ENCODE measurements at regions not wholly inside any gene's neighbourhood (a gene's known extent, or its start where the extent isn't known, plus 50 kb on each side); places are given as distances from the start of the nearest gene placed in this dataset.

GRCh38 chr11:131185915-131186314 is 184.5 kb upstream of the NTM start:
- H3K4me1 ChIP-seq (ENCODE audit: control insufficient read depth in 1 of 2, insufficient read depth in 2 of 2, low read length in 2 of 2), result no peaks in the 10 kb centered on the region
- intact Hi-C loops (cut with micrococcal nuclease), result no loop called here
- DNase-seq (ENCODE audit: low read depth, low spot score) (no peak), ATAC-seq (no peak)
- H3K27me3 ChIP-seq (ENCODE audit: insufficient read depth, low read length), result no peaks in the 10 kb centered on the region
- H3K27ac ChIP-seq (ENCODE audit: low read depth, low read length), result no peak overlapping the region
- no TSS peak for BruUV-seq (replicated peaks)
- no peak for TF ChIP-seq SIN3A (IDR thresholded peaks at IDR 0.05; ENCODE audit: low read depth)
- H4K20me1 ChIP-seq (ENCODE audit: insufficient read depth), result no peaks in the 10 kb centered on the region
- H3K4me3 ChIP-seq (replicated peaks in 1 of 2; ENCODE audit: low read depth in 1 of 2, low read length in 2 of 2), result no peak overlapping the region
- ChIA-PET POLR2A (no interaction called here), CTCF (no interaction called here), RAD21 (ENCODE audit: low non-redundant PET in 1 of 2, low total read pairs in 2 of 2, uncharacterized antibody in 2 of 2, unreplicated experiment in 2 of 2) (no interaction called here)
- H3K79me2 ChIP-seq (ENCODE audit: insufficient read depth, low read length), result no peaks in the 10 kb centered on the region
- no peak overlapping the region for H2AFZ ChIP-seq (ENCODE audit: low read depth, low read length, poor library complexity, severe bottlenecking)
- no peaks in the 10 kb centered on the region for H3K36me3 ChIP-seq (ENCODE audit: control insufficient read depth in 1 of 2, insufficient read depth in 2 of 2, low read length in 2 of 2)
- H3K9ac ChIP-seq (ENCODE audit: low read length), result no peak overlapping the region
- no peaks in the 10 kb centered on the region for H3K9me2 ChIP-seq (ENCODE audit: insufficient read depth)
- H3K4me2 ChIP-seq (ENCODE audit: low read length), result no peak overlapping the region
- peaks cover 0 to 2% of the 10 kb centered on the region in 2 experiments; a peak in 1 of 4 replicates for H3K9me3 ChIP-seq (ENCODE audit: control insufficient read depth in 1 of 2, insufficient read depth in 1 of 2, low read depth in 1 of 2, low read length in 2 of 2)

- TF ChIP-seq ZFX (IDR thresholded peaks at IDR 0.05) (no peak), YY1 (IDR thresholded peaks at IDR 0.05; ENCODE audit: extremely low read depth, insufficient replicate concordance, low read depth, low read length) (no peak), EZH2 (IDR thresholded peaks at IDR 0.05) (no peak), SP1 (IDR thresholded peaks at IDR 0.05; ENCODE audit: low read depth) (no peak), MAX (IDR thresholded peaks at IDR 0.05) (no peak), REST (IDR thresholded peaks at IDR 0.05; ENCODE audit: low read depth) (no peak), ATF3 (IDR thresholded peaks at IDR 0.05) (no peak), TCF7L2 (IDR thresholded peaks at IDR 0.05; ENCODE audit: borderline replicate concordance, extremely low read depth, insufficient read depth, insufficient read length) (no peak), EGR1 (IDR thresholded peaks at IDR 0.05; ENCODE audit: low read depth) (no peak), POLR2A (IDR thresholded peaks at IDR 0.05; ENCODE audit: borderline replicate concordance, extremely low read depth, insufficient read depth, insufficient read length) (no peak), ZNF274 (IDR thresholded peaks at IDR 0.05; ENCODE audit: low read depth, low read length) (no peak), CTCF (IDR thresholded peaks at IDR 0.05 in 2 of 3, conservative IDR thresholded peaks at IDR 0.05 in 1 of 3; ENCODE audit: borderline replicate concordance in 1 of 3, insufficient read depth in 1 of 3, low read depth in 2 of 3, low read length in 2 of 3) (no peak), JUND (IDR thresholded peaks at IDR 0.05) (no peak), SIN3A (IDR thresholded peaks at IDR 0.05; ENCODE audit: low read depth) (no peak)
- no peaks in the 10 kb centered on the region for H3K9me2 ChIP-seq (ENCODE audit: insufficient read depth)
- H3K27ac ChIP-seq (ENCODE audit: low read depth, low read length), result no peak overlapping the region
- H3K79me2 ChIP-seq (ENCODE audit: insufficient read depth, low read length), result no peaks in the 10 kb centered on the region
- H3K9ac ChIP-seq (ENCODE audit: low read length), result no peak overlapping the region
- no peaks in the 10 kb centered on the region; a peak in 1 of 4 replicates for H3K9me3 ChIP-seq (ENCODE audit: control insufficient read depth in 1 of 2, insufficient read depth in 1 of 2, low read depth in 1 of 2, low read length in 2 of 2)
- H3K4me1 ChIP-seq (ENCODE audit: control insufficient read depth in 1 of 2, insufficient read depth in 2 of 2, low read length in 2 of 2), result no peaks in the 10 kb centered on the region
- no peaks in the 10 kb centered on the region for H4K20me1 ChIP-seq (ENCODE audit: insufficient read depth)
- no peaks in the 10 kb centered on the region for H3K27me3 ChIP-seq (ENCODE audit: insufficient read depth, low read length)
- no peaks in the 10 kb centered on the region for H3K36me3 ChIP-seq (ENCODE audit: control insufficient read depth in 1 of 2, insufficient read depth in 2 of 2, low read length in 2 of 2)
- ATAC-seq (no peak), DNase-seq (ENCODE audit: low read depth, low spot score) (no peak)
- H3K4me2 ChIP-seq (ENCODE audit: low read length), result no peak overlapping the region
- no peak overlapping the region for H2AFZ ChIP-seq (ENCODE audit: low read depth, low read length, poor library complexity, severe bottlenecking)
- ChIA-PET POLR2A (no interaction called here), RAD21 (ENCODE audit: low non-redundant PET in 1 of 2, low total read pairs in 2 of 2, uncharacterized antibody in 2 of 2, unreplicated experiment in 2 of 2) (no interaction called here), CTCF (no interaction called here)
- intact Hi-C loops (cut with micrococcal nuclease), result no loop called here
- no peak overlapping the region for H3K4me3 ChIP-seq (replicated peaks in 1 of 2; ENCODE audit: low read depth in 1 of 2, low read length in 2 of 2)
- BruUV-seq (replicated peaks), result no TSS peak
Measured at GRCh38 chr11:131186629-131187101, 183.8 kb upstream of the NTM start.
